PC-3 (cell line): ENCODE measurements at regions not wholly inside any gene's neighbourhood (a gene's known extent, or its start where the extent isn't known, plus 50 kb on each side); places are given as distances from the start of the nearest gene placed in this dataset.

Experiments
- ATAC-seq: fragments of 200-7000 bp; cut with Tn5 transposase; 2 replicates; pipeline ENCODE4 v1.9.1; 2020; ENCODE audit warnings: mild to moderate bottlenecking, moderate library complexity
- BruUV-seq: library from RNA; stranded (reverse); fragments of 400-500 nt; replicated peaks from 2 replicates; lab custom pipeline; 2021; lab: Mats Ljungman, UMichigan
- CTCF ChIA-PET: fragments of 300-600 bp; sonication (Branson Sonifier 250); formaldehyde crosslinking; loops from one replicate; lab custom pipeline; 2022; ENCODE audit warnings: antibody characterized with exemption; lab: Charles Lee
- POLR2A ChIA-PET: fragments of 300-600 bp; sonication (Branson Sonifier 250); formaldehyde crosslinking; loops from one replicate; lab custom pipeline; 2022; ENCODE audit warnings: antibody characterized with exemption; ENCODE audit not compliant: unreplicated experiment; lab: Charles Lee
- DNase-seq: peaks from one replicate; pipeline ENCODE4 v3.0.0-alpha.2; 2015
- H2AFZ ChIP-seq: fragments of 300-600 bp; sonication (generic); 2 replicates; pipeline ENCODE4 v1.6.0; 2016; ENCODE audit warnings: antibody characterized with exemption, low read length
- H3F3A ChIP-seq: fragments of 300-600 bp; sonication (generic); one replicate; pipeline ENCODE4 v1.6.0; 2017; ENCODE audit warnings: antibody characterized with exemption, low read length, control low read depth, mild to moderate bottlenecking; ENCODE audit not compliant: unreplicated experiment
- H3K27ac ChIP-seq: fragments of 300-600 bp; sonication (generic); 2 replicates; pipeline ENCODE4 v1.5.1; 2016; ENCODE audit warnings: mild to moderate bottlenecking, low read length
- H3K27me3 ChIP-seq: fragments of 300-600 bp; sonication (generic); 2 replicates; pipeline ENCODE4 v1.6.1; 2016; ENCODE audit warnings: low read length, mixed read lengths
- H3K36me3 ChIP-seq: fragments of 300-600 bp; sonication (generic); 2 replicates; pipeline ENCODE4 v1.6.1; 2016; ENCODE audit warnings: low read depth, mixed run types, low read length, mixed read lengths
- H3K4me1 ChIP-seq: fragments of 300-600 bp; sonication (generic); 2 replicates; pipeline ENCODE4 v1.5.1; 2016; ENCODE audit warnings: low read length; ENCODE audit not compliant: insufficient read depth
- H3K4me2 ChIP-seq: fragments of 300-600 bp; sonication (generic); 2 replicates; pipeline ENCODE4 v1.6.0; 2016; ENCODE audit warnings: low read length
- H3K4me3 ChIP-seq: fragments of 300-600 bp; sonication (generic); 2 replicates; pipeline ENCODE4 v1.5.1; 2016; ENCODE audit warnings: mild to moderate bottlenecking, low read length, mixed read lengths
- H3K79me2 ChIP-seq: fragments of 300-600 bp; sonication (generic); 2 replicates; pipeline ENCODE4 v1.6.1; 2017; ENCODE audit warnings: low read length, mixed read lengths
- H3K9ac ChIP-seq: fragments of 300-600 bp; sonication (generic); 2 replicates; pipeline ENCODE4 v1.6.0; 2016; ENCODE audit warnings: mild to moderate bottlenecking, low read length
- H3K9me2 ChIP-seq: fragments of 300-600 bp; sonication (generic); replicated peaks from 2 replicates; pipeline ENCODE4 v1.6.1; 2016; ENCODE audit warnings: mixed run types, low read length, mixed read lengths
- H3K9me3 ChIP-seq: fragments of 300-600 bp; sonication (generic); 2 replicates; pipeline ENCODE4 v1.6.1; 2016; ENCODE audit warnings: low read length, mixed read lengths
- H4K20me1 ChIP-seq: fragments of 300-600 bp; sonication (generic); 2 replicates; pipeline ENCODE4 v1.6.1; 2016; ENCODE audit warnings: low read length, mixed read lengths
- CTCF ChIP-seq: fragments of 300-600 bp; sonication (generic); conservative IDR thresholded peaks from 2 replicates; pipeline ENCODE4 v1.5.1; 2017; ENCODE audit warnings: antibody characterized with exemption, low read depth, mild to moderate bottlenecking, low read length
- EZH2 ChIP-seq: fragments of 300-600 bp; sonication (generic); IDR thresholded peaks from one replicate; pipeline ENCODE4 v1.6.1; 2017; ENCODE audit warnings: antibody characterized with exemption, mild to moderate bottlenecking, low read length; ENCODE audit not compliant: unreplicated experiment
- EZH2phosphoT487 ChIP-seq: fragments of 300-600 bp; sonication (generic); IDR thresholded peaks from 2 replicates; pipeline ENCODE4 v1.6.1; 2018; ENCODE audit warnings: mild to moderate bottlenecking, antibody characterized with exemption, low read length, borderline replicate concordance
- intact Hi-C: fragments of 100-400 bp; cut with micrococcal nuclease; formaldehyde crosslinking; loops from 2 replicates; pipeline ENCODE4 v1.9.0; 2023

- no peak overlapping the region for H3K9ac ChIP-seq
- BruUV-seq: no TSS peak
- no peaks in the 10 kb centered on the region for H4K20me1 ChIP-seq
- no peak overlapping the region for H3K4me2 ChIP-seq
- H3K27ac ChIP-seq: no peak overlapping the region
- no peak overlapping the region for H3K4me3 ChIP-seq
- TF ChIP-seq EZH2 (no peak), CTCF (no peak), EZH2phosphoT487 (no peak)
- H3K9me3 ChIP-seq: no peaks in the 10 kb centered on the region
- POLR2A ChIA-PET: no interaction called here
- DNase-seq: no peak
- CTCF ChIA-PET: no interaction called here
- H2AFZ ChIP-seq: no peak overlapping the region
- no peaks in the 10 kb centered on the region for H3K36me3 ChIP-seq
- no peaks in the 10 kb centered on the region for H3K79me2 ChIP-seq
- H3K27me3 ChIP-seq: no peaks in the 10 kb centered on the region
- intact Hi-C loops: no loop called here
- H3K4me1 ChIP-seq: no peaks in the 10 kb centered on the region
- H3K9me2 ChIP-seq: no peaks in the 10 kb centered on the region
- no peaks in the 10 kb centered on the region for H3F3A ChIP-seq
- no peak for ATAC-seq
Measured at GRCh38 chr1:79287982-79288381, 281.5 kb upstream of the ADGRL4 start.

- no peaks in the 10 kb centered on the region for H3K36me3 ChIP-seq
- H3K9me2 ChIP-seq: no peaks in the 10 kb centered on the region
- H3K4me3 ChIP-seq: no peak overlapping the region
- H3K4me1 ChIP-seq: no peaks in the 10 kb centered on the region
- ChIA-PET CTCF (no interaction called here), POLR2A (no interaction called here)
- H3K4me2 ChIP-seq: no peak overlapping the region
- no peak overlapping the region for H3K9ac ChIP-seq
- H4K20me1 ChIP-seq: no peaks in the 10 kb centered on the region
- H3K79me2 ChIP-seq: no peaks in the 10 kb centered on the region
- no peaks in the 10 kb centered on the region for H3K27me3 ChIP-seq
- no peak for ATAC-seq
- H2AFZ ChIP-seq: no peak overlapping the region
- BruUV-seq: no TSS peak
- intact Hi-C loops: no loop called here
- TF ChIP-seq EZH2 (no peak), CTCF (no peak), EZH2phosphoT487 (no peak)
- no peaks in the 10 kb centered on the region for H3F3A ChIP-seq
- no peak for DNase-seq
- no peak overlapping the region for H3K27ac ChIP-seq
- no peaks in the 10 kb centered on the region for H3K9me3 ChIP-seq
Measured at GRCh38 chr1:79285667-79286066, 279.1 kb upstream of the ADGRL4 start.

GRCh38 chr1:79283451-79283850, 276.9 kb upstream of the ADGRL4 start:
- Histone ChIP-seq H3K79me2 (no peaks in the 10 kb centered on the region), H3K9me2 (no peaks in the 10 kb centered on the region), H4K20me1 (no peaks in the 10 kb centered on the region), H3K9me3 (no peaks in the 10 kb centered on the region), H2AFZ (no peak overlapping the region), H3K9ac (no peak overlapping the region), H3K4me2 (no peak overlapping the region), H3K27me3 (no peaks in the 10 kb centered on the region), H3F3A (no peaks in the 10 kb centered on the region), H3K4me3 (no peak overlapping the region), H3K36me3 (no peaks in the 10 kb centered on the region), H3K27ac (no peak overlapping the region), H3K4me1 (no peaks in the 10 kb centered on the region)
- no peak for TF ChIP-seq EZH2phosphoT487
- no peak for TF ChIP-seq EZH2
- no peak for TF ChIP-seq CTCF
- CTCF ChIA-PET: no interaction called here
- intact Hi-C loops: no loop called here
- POLR2A ChIA-PET: no interaction called here
- DNase-seq (no peak), ATAC-seq (no peak)
- no TSS peak for BruUV-seq
